ENCODE measurements at regions not wholly inside any gene's neighbourhood (a gene's known extent, or its start where the extent isn't known, plus 50 kb on each side); places are given as distances from the start of the nearest gene placed in this dataset.
"Not testable (repeated sequence)": the region's sequence is repeated elsewhere in the genome, so short reads cannot be mapped to it uniquely, and the experiment has no call there.

GRCh38 chr10:55747244-55747643, 613.8 kb downstream of the ZWINT start:
- DNase-seq (ENCODE audit: low spot score), result no peak

GRCh38 chr10:55746002-55746401, 615.1 kb downstream of the ZWINT start:
- DNase-seq (ENCODE audit: low spot score), result no peak

- no peak for DNase-seq (ENCODE audit: low spot score)
Measured at GRCh38 chr10:55742487-55742886, 618.6 kb downstream of the ZWINT start.

GRCh38 chr10:55740767-55741166, 620.3 kb downstream of the ZWINT start:
- DNase-seq (ENCODE audit: low spot score), result not testable (repeated sequence)

- DNase-seq (ENCODE audit: low spot score), result no peak
Measured at GRCh38 chr10:55740110-55740509, 620.9 kb downstream of the ZWINT start.

GRCh38 chr10:55734112-55734511, 626.9 kb downstream of the ZWINT start:
- no peak for DNase-seq (ENCODE audit: low spot score)

GRCh38 chr10:55704950-55705349, 656.1 kb downstream of the ZWINT start:
- DNase-seq (ENCODE audit: low spot score), result no peak

- DNase-seq (ENCODE audit: low spot score), result no peak
Measured at GRCh38 chr10:55668326-55668922, 692.6 kb downstream of the ZWINT start.

GRCh38 chr10:55653531-55653930, 707.5 kb downstream of the ZWINT start:
- DNase-seq (ENCODE audit: low spot score), result no peak

- no peak for DNase-seq (ENCODE audit: low spot score)
Measured at GRCh38 chr10:55641601-55642000, 719.5 kb downstream of the ZWINT start.

- peak; percentile 68 for DNase-seq (ENCODE audit: low spot score)
Measured at GRCh38 chr10:55631071-55631654, 729.9 kb downstream of the ZWINT start.

- peak; percentile 10 for DNase-seq (ENCODE audit: low spot score)
Measured at GRCh38 chr10:55630491-55631056, 730.5 kb downstream of the ZWINT start.

GRCh38 chr10:55629793-55630490, 731.1 kb downstream of the ZWINT start:
- DNase-seq (ENCODE audit: low spot score), result peak; percentile 14

- DNase-seq (ENCODE audit: low spot score), result peak; percentile 18
Measured at GRCh38 chr10:55628260-55628701, 732.8 kb downstream of the ZWINT start.

- peak; percentile 31 for DNase-seq (ENCODE audit: low spot score)
Measured at GRCh38 chr10:55627501-55628051, 733.5 kb downstream of the ZWINT start.

- not testable (repeated sequence) for DNase-seq (ENCODE audit: low spot score)
Measured at GRCh38 chr10:55601690-55602478, 759.2 kb downstream of the ZWINT start.

- DNase-seq (ENCODE audit: low spot score), result no peak
Measured at GRCh38 chr10:55551603-55552002, 750.6 kb upstream of the PCDH15 start.

- no peak for DNase-seq (ENCODE audit: low spot score)
Measured at GRCh38 chr10:55550236-55550635, 749.2 kb upstream of the PCDH15 start.

- DNase-seq (ENCODE audit: low spot score), result not testable (repeated sequence)
Measured at GRCh38 chr10:55537497-55537896, 736.5 kb upstream of the PCDH15 start.

- DNase-seq (ENCODE audit: low spot score), result peak; percentile 3
Measured at GRCh38 chr10:55519264-55519663, 718.2 kb upstream of the PCDH15 start.

- not testable (repeated sequence) for DNase-seq (ENCODE audit: low spot score)
Measured at GRCh38 chr10:55518416-55518815, 717.4 kb upstream of the PCDH15 start.

- DNase-seq (ENCODE audit: low spot score), result no peak
Measured at GRCh38 chr10:55509168-55509567, 708.1 kb upstream of the PCDH15 start.

All from iPS-NIHi11 (cell line).